ENCODE measurements at regions not wholly inside any gene's neighbourhood (a gene's known extent, or its start where the extent isn't known, plus 50 kb on each side); places are given as distances from the start of the nearest gene placed in this dataset.
"Not testable (repeated sequence)": the region's sequence is repeated elsewhere in the genome, so short reads cannot be mapped to it uniquely, and the experiment has no call there.

DNA sequence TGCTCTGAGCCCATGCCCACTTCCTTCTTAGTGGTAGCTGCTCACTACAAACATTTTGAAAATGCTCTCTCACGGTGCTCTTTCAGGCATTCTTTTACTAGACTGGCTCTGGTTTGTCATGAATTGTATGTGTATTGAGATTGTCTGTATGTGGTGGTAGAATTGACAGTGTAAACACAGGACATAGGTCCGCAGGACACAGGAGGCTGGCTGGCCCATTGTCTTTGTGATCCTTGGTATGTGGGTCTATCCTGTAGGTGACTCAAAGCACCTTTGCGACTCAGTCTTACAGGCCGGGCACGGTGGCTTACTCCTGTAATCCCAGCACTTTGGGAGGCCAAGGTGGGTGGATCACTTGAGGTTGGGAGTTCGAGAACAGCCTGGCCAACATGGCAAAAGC, 250.9 kb downstream of the C12orf75 start:
- no peak for DNase-seq

DNA sequence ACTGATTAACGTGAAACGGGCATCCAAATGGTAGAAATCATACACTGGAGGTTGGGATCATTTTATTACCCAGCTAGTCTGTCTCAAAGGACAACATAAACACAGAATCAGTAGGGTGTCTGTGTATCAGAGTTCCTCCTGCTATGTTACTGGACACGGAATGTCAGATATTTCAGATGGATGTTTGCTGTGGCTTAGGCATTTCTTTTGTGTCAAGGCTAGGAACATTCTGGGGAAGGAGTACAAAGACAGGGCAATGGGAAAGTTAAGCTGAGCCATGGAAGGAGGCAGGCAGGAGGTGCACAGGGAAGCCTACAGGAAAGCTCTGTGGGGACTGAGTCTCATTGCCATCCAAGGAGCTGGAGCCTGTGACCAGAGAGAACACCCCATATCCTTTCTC, 254.6 kb downstream of the C12orf75 start:
- no peak for DNase-seq

DNA sequence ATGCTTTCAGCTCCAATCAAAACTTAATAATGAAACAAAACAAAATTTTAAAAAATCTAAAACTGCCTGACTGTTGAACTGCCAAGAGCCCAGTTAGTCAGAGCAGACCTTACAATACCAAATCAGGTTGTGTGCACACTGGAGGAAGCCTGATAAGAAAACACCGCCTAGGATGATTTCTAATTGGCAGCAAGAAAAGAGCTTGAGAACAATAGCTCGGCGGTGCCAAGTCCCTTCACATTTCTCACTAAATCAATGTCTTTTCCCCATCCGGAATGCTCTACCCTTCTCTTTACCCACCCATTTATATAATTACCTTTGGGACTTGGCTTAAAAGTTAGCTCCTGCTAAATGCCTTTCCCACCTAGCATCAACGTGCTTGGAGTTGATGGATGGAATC, 256.7 kb downstream of the C12orf75 start:
- DNase-seq = no peak

- no peak for DNase-seq
Observed at GRCh38 chr12:105588106-105588505, 257.6 kb downstream of the C12orf75 start.

GRCh38 chr12:105590571-105590970, 260.1 kb downstream of the C12orf75 start:
- DNase-seq = no peak

GRCh38 chr12:105595440-105595839, 264.9 kb downstream of the C12orf75 start:
- no peak for DNase-seq

DNA sequence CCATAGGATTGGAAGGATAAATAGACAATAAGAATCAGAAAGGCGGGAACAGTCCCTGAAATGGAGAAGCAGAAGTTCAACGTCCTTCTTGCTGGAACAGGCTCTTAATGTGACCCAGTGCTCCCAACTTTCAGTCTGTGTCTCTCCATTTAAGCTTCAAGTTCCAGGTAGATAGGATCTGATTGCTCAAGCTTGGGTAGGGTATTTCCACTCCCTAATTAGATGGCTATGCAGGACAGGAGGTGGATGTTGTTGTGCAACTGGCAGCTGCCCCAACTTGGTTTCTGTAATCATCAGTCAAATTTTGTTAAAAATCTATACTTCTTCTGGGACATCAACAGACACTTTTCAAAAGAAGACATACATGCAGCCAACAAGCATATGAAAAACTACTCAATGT, 266.2 kb downstream of the C12orf75 start:
- DNase-seq = no peak

DNA sequence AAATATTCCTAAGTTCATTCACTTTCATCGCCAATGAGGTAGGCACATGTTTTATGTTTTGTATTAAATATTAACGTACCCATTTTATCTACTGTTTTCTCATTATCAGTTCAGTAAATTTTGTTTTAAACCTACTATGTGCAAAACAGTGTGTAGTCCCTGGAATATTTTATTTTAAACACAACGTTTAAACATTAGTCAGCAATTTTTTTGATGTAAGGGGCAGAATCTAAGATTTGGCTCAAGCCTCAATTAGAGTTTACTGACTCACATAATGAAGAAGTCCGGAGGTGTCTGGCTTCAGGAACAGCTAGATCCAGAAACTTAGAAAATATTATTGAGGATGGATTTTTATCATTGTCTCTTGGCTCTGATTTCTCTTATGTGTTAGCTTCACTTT, 267.5 kb downstream of the C12orf75 start:
- DNase-seq = no peak

- DNase-seq = no peak
Observed at GRCh38 chr12:105600911-105601545, 270.5 kb downstream of the C12orf75 start.

DNA sequence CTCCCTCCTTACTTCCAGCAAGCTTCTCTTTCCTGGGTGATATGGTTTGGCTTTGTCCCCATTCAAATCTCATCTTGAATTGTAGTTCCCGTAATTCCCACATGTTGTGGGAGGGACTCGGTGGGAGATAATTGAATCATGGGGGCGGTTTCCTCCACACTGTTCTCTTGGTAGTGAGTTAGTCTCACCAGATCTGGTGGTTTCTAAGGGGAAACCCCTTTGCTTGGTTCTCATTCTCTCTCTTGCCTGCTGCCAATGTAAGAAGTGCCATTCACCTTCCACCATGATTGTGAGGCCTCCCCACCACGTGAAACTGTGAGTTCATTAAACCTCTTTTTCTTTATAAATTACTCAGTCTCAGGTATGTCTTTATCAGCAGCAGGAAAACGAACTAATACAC, 271.8 kb downstream of the C12orf75 start:
- not testable (repeated sequence) for DNase-seq

- not testable (repeated sequence) for DNase-seq
Observed at GRCh38 chr12:105604281-105604680, 273.8 kb downstream of the C12orf75 start.

- not testable (repeated sequence) for DNase-seq
Observed at GRCh38 chr12:105606613-105607012, 276.1 kb downstream of the C12orf75 start.

DNA sequence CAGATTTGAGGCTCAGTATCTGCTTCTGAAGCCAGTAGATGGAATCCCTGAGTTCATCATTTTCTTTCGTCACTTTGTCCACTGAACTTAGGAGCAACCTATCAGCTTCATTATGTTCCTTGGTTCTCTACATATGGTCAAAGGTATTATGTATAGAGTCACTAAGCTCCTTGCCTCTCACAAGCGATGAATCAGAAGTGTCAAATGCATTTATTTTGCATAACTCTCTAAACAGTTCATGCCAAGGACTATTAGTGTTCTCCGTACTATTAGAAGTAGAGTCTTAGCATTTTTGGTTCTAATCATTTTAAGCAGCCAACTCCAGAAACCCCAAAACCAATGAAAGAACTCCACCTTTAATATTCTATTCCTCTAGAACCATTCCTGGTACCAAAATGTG, 278.5 kb downstream of the C12orf75 start:
- DNase-seq = not testable (repeated sequence)

- no peak for DNase-seq
Observed at GRCh38 chr12:105610459-105610858, 280.0 kb downstream of the C12orf75 start.

DNA sequence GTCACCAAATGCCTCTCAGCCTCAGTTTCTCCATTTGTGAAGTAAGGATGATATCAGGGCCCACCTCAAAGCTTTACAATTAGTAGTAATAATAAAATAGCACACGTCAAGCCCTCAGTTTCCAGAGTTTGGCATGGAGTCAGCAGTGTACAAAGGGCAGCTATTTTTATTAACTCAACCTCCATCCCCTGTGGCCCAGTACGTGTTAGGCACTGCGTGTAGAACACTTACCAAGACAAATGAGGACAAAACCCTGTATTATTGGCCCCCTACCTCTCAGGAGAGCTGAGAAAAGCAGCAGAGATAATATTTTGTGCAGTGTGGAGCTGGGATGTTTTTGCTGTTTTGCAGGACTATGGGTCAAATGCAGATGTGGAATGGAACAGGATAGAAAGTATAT, 280.8 kb downstream of the C12orf75 start:
- no peak for DNase-seq

DNA sequence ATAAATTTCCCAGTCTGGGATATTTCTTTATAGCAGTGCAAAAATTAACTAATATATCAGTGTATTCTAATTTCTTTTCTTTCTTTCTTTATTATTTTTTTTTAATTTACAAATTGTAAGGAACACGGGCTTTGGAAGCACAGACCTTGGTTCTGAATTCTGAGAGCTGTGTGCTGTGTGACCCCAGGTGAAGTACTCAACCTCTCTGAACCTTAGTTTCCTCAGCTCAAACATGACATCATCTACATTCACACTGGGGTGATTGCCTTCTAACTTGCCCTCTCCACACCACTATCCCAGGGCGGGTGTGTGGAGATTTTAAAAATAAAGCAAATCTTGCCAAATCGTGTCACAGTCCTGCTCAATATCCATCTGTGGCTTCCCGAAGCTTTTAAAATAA, 282.8 kb downstream of the C12orf75 start:
- DNase-seq = no peak

DNA sequence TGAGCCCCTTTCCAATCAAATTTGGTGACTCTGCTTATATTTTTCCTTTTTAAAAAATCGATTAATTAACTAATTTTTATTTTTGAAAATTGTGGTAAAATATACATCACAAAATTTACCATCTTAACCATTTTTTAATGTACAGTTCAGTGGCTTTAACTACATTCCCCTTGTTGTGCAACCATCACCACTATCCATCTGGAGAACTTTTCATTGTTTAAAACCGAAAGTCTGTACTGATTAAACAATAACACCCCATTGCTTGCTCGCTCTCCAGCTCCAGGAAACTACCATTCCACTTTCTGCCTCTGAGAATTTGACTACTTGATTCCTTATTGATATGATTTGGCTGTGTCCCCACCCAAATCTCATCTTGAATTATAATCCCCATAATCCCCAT, 283.4 kb downstream of the C12orf75 start:
- no peak for DNase-seq

GRCh38 chr12:105616971-105617540, 286.6 kb downstream of the C12orf75 start:
- DNase-seq = no peak

- no peak for DNase-seq
Observed at GRCh38 chr12:105622220-105622619, 291.7 kb downstream of the C12orf75 start.

- no peak for DNase-seq
Observed at GRCh38 chr12:105622846-105623736, 292.6 kb downstream of the C12orf75 start.

- DNase-seq = no peak
Observed at GRCh38 chr12:105626653-105627052, 296.2 kb downstream of the C12orf75 start.

DNA sequence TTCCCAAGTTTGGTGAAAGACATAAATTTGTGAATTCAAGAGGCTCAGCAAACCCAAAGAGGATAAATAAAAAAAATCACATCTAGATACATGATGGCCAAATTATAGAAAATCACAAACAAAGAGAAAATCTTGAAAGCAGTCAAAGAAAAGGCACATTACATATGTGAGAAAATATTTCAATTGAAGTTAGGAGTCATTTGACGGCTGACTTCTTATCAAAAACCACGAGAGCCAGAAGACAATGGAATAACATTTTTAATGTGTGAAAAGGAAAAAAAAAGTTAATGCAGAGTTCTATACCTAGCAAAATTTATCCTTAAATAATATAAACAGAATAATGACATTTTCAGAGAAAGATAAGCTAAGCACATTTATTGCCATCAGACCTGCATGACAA, 307.0 kb downstream of the C12orf75 start:
- no peak for DNase-seq

- no peak for DNase-seq
Observed at GRCh38 chr12:105640761-105641160, 310.3 kb downstream of the C12orf75 start.

Data from amygdala (tissue), 56 donors.